GM10248 (cell line): ENCODE measurements at regions not wholly inside any gene's neighbourhood (a gene's known extent, or its start where the extent isn't known, plus 50 kb on each side); places are given as distances from the start of the nearest gene placed in this dataset.
"Not testable (repeated sequence)": the region's sequence is repeated elsewhere in the genome, so short reads cannot be mapped to it uniquely, and the experiment has no call there.

Experiments used
- CTCF ChIA-PET: fragments of 300-600 bp; sonication (Branson Sonifier 250); formaldehyde crosslinking; extraction: SDS; loops from one replicate; lab custom pipeline; 2021; ENCODE audit warnings: antibody characterized with exemption; lab: Yijun Ruan, JAX
- POLR2A ChIA-PET: fragments of 350-650 bp; sonication (Branson Sonifier 250); formaldehyde crosslinking; extraction: SDS; loops from one replicate; lab custom pipeline; 2020; ENCODE audit warnings: antibody characterized with exemption; lab: Yijun Ruan, JAX
- DNase-seq: peaks from one replicate; pipeline ENCODE4 v3.0.0; 2012; ENCODE audit errors: extremely low spot score
- CTCF ChIP-seq: IDR thresholded peaks from 2 replicates; pipeline ENCODE4 v1.5.1; 2012; ENCODE audit warnings: mild to moderate bottlenecking, low read depth; ENCODE audit errors: extremely low read depth, missing control alignments, control extremely low read depth

DNA sequence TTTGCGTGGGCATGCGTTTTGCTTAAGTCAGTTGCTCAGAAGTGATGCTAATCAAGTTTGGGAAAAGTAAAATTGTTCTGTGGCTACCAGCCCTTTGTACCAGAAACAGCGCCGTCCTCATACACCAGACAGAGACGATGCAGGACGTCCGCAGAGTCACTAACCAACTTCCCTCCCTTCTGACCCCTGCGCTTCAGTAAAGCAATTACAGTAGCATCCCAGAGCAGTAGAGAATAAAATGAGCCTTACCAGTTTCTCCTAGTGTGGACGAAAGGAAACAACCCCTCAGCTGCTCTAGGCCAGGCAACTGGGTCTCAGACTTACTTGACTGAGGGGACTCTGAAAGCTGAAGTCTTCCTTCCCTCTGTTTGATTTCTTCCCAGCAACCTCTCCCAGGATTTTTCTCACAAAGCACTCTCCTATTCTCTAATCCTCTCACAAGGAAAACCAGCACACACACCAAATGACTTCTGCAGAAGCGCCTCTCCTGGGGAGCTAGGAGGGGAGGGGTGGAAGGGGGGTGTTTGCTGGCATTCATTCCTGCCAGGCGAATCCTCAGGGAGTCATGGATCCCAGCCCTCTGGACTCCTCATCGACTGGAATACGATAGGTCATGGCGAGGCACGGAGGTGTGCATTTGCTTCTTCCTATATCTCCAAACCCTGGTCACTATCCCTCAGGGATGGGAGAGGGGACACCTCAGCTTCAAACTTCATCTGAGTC lies 56.0 kb upstream of the MID1 start:
- CTCF ChIA-PET, result no interaction called here
- POLR2A ChIA-PET, result no interaction called here
- no peak for DNase-seq
- TF ChIP-seq CTCF, result no peak

- no peak for DNase-seq
- TF ChIP-seq CTCF, result no peak
- POLR2A ChIA-PET, result no interaction called here
- CTCF ChIA-PET, result interaction anchor here (1.1 kb wide), 1 partner anchor 10 kb away, joined by 3 read pairs; no protein-coding TSS in a partner anchor
These were observed 57.1 kb upstream of the MID1 start for GRCh38 chrX:10677490-10677889.

- ChIA-PET CTCF (no interaction called here), POLR2A (no interaction called here)
- no peak for TF ChIP-seq CTCF
- DNase-seq, result no peak
These were observed 59.0 kb upstream of the MID1 start for GRCh38 chrX:10679387-10679786.

GRCh38 chrX:10681167-10681566 lies 60.8 kb upstream of the MID1 start:
- CTCF ChIA-PET, result no interaction called here
- POLR2A ChIA-PET, result no interaction called here
- no peak for TF ChIP-seq CTCF
- DNase-seq, result no peak

DNA sequence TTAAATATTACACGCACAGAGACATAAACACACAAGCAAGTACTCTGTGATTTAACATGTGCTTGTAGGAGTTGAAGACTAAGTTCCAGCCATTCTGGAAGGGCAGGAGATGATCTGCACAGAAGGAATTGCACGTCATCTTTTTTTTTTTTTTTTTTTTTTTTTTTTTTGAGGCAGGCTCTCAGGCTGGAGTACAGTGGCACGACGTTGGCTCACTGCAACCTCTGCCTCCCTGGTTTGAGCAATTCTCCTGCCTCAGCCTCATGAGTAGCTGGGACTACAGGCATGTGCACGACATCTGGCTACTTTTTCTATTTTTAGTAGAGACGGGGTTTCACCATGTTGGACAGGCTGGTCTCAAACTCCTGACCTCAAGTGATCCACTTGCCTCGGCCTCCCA lies 63.2 kb upstream of the MID1 start:
- POLR2A ChIA-PET, result not testable (repeated sequence)

DNA sequence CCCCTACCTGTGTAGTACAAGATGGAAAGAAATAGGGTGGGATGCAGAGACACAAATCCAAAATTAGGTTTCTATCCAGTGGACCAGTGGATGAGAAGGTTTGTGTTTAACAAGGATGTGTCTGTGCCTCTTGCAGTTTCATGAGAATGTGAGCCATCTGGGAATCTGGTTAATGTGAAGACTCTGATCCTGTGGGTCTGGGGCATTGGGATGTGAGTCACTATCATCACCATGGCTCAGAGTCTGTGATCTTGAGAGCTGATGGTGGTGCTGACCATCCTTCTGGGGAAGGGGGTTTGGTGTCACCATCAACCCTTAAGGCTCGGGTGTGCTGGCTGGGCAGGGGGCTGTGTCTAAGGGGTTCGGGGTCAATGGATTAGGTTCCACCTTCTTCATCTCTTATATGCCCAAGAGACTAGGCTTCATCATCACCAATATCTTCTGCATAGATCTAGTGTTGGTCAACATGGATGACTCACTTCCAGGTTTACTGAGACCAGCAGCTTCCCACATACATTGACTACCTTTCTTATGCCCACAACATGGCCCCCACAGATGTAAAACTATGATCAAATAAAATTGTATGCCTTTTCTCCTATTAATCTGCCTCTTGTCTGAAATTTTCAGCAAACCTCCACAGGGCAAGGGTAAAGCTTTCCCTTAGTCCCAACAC lies 65.7 kb upstream of the MID1 start:
- TF ChIP-seq CTCF, result no peak
- ChIA-PET CTCF (no interaction called here), POLR2A (no interaction called here)
- no peak for DNase-seq

More for the DNA sequence above, 63.2 kb upstream of the MID1 start:
- CTCF ChIA-PET, DNase-seq: not testable (repeated sequence)

DNA sequence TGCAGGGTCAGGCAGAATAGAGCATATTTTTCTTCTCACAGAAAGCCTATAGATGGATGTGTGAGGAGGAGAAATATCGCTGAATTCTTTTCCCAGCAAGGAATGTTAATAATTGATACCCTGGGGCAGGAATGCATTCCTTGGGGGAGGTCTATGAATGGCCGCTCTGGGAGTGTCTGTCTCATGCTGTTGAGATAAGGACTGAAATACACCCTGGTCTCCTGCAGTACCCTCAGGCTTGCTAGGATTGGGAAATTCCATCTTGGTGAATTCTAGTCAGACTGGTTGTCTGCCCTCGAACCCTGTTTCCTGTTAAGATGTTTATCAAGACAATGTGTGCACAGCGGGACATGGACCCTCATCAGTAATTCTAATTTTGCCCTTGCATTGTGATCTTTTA lies 71.4 kb upstream of the MID1 start:
- DNase-seq, CTCF ChIA-PET, POLR2A ChIA-PET: not testable (repeated sequence)
